ENCODE measurements at regions not wholly inside any gene's neighbourhood (a gene's known extent, or its start where the extent isn't known, plus 50 kb on each side); places are given as distances from the start of the nearest gene placed in this dataset.
"Not testable (repeated sequence)": the region's sequence is repeated elsewhere in the genome, so short reads cannot be mapped to it uniquely, and the experiment has no call there.

DNA sequence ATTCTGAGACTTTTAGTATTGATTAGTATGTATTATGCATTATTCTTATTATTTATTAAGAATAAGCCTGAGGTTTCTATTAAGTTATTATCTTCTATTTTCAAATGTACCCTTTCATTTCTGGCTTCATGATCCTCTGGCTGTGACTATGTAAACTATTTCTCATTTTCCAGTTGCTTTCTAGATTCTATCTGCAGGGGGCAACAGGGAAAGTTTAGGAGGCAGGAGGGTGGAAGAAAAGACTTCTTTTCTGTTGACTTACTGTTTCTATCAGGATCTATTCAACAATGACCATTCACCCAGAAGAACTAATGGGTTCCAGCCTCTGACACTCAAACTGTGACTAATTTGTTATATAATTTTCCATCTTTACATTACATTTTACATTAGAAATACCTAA lies 653.4 kb upstream of the FSHR start:
- ChIA-PET CTCF (no interaction called here), POLR2A (no interaction called here)

- CTCF ChIA-PET: no interaction called here
- POLR2A ChIA-PET: no interaction called here
These were observed 649.8 kb upstream of the FSHR start for GRCh38 chr2:49804111-49804510.

- CTCF ChIA-PET: no interaction called here
- POLR2A ChIA-PET: no interaction called here
These were observed 647.7 kb upstream of the FSHR start for GRCh38 chr2:49801898-49802450.

- ChIA-PET CTCF (no interaction called here), POLR2A (no interaction called here)
These were observed 644.3 kb upstream of the FSHR start for GRCh38 chr2:49798570-49798969.

- ChIA-PET CTCF (no interaction called here), POLR2A (no interaction called here)
These were observed 642.0 kb upstream of the FSHR start for GRCh38 chr2:49796266-49796665.

GRCh38 chr2:49794396-49794795 lies 640.1 kb upstream of the FSHR start:
- ChIA-PET CTCF (no interaction called here), POLR2A (no interaction called here)

DNA sequence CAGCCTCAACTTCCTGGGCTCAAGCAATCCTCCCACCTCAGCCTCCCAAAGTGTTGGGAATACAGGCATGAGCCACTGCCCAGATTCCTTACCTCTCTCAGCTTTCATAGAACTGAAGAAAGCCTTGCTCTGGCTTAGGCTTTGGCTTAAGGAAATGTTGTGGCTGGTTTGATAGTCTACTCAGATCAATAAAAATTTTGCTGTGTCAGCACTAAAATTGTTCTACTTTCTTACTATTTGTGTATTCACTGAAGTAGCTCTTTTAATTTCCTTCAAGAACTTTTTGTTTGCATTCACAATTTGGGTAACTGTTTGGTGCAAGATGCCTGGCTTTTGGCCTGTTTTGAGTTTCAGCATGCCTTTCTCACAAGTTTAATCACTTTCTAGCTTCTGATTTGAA lies 634.0 kb upstream of the FSHR start:
- POLR2A ChIA-PET: no interaction called here
- CTCF ChIA-PET: no interaction called here

- POLR2A ChIA-PET: no interaction called here
- CTCF ChIA-PET: no interaction called here
These were observed 626.6 kb upstream of the FSHR start for GRCh38 chr2:49780949-49781348.

- CTCF ChIA-PET: no interaction called here
- POLR2A ChIA-PET: no interaction called here
These were observed 618.1 kb upstream of the FSHR start for GRCh38 chr2:49772299-49772970.

- POLR2A ChIA-PET: no interaction called here
- CTCF ChIA-PET: no interaction called here
These were observed 616.6 kb upstream of the FSHR start for GRCh38 chr2:49770919-49771318.

DNA sequence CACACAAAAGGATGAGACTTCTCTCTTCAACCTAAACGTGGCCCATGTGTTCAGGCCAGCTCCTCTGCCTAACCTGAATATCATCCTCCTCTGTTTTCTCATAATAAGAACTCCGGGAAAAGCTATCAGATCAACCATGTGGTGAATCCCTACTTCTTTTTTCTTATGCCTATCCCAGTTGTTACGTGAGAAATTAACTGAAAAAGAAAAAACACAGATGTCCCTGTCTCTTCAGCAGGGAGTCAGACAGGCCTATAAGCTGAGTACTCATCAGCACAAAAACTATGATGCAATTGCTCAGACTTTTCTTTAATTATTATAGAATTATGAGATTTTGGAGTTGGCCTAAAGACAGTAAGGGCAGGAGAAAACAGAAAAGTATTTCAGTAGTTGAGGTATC lies 613.0 kb upstream of the FSHR start:
- CTCF ChIA-PET: no interaction called here
- POLR2A ChIA-PET: no interaction called here

DNA sequence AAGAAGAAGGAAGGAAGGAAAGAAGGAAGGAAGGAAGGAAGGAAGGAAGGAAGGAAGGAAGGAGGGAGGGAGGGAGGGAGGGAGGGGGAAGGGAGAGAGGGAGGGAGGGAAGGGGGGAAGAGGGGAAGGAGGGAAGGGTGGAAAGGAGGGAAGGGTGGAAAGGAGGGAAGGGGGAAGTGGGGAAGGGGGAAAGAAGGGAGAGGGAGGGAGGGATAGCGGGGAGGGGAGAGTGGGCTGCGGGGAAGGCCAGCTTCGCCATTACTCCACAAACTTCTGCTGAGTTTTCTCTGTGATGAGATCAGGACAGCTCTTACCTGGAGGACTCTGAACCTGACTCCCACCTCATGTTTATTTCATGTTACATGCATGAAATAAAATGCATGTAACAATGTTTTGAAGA lies 601.5 kb upstream of the FSHR start:
- CTCF ChIA-PET: no interaction called here
- POLR2A ChIA-PET: no interaction called here

- ChIA-PET CTCF (no interaction called here), POLR2A (no interaction called here)
These were observed 600.1 kb upstream of the FSHR start for GRCh38 chr2:49754381-49754780.

- CTCF ChIA-PET: no interaction called here
- POLR2A ChIA-PET: no interaction called here
These were observed 599.1 kb upstream of the FSHR start for GRCh38 chr2:49753344-49753985.

GRCh38 chr2:49737606-49738005 lies 583.3 kb upstream of the FSHR start:
- POLR2A ChIA-PET: no interaction called here
- CTCF ChIA-PET: no interaction called here

GRCh38 chr2:49732924-49733323 lies 578.6 kb upstream of the FSHR start:
- POLR2A ChIA-PET, CTCF ChIA-PET: not testable (repeated sequence)

DNA sequence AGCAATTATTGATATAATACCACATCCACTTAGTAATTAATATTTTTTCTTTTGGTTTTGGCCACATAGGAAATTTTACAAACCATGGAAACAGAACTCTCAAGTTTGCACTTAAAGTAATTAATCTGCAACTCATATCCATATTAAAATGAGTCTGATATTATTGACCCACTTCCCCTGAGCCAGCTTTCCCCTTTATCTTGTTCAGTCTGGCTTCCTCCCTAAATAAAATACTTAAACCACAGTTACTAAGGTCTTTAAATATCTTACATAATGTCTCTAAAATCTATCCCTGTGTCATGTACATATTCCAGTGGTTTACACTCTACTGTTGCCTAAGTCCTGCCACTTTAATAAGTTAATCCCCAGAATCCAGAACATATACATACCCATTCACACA lies 564.9 kb upstream of the FSHR start:
- CTCF ChIA-PET: no interaction called here
- POLR2A ChIA-PET: no interaction called here

DNA sequence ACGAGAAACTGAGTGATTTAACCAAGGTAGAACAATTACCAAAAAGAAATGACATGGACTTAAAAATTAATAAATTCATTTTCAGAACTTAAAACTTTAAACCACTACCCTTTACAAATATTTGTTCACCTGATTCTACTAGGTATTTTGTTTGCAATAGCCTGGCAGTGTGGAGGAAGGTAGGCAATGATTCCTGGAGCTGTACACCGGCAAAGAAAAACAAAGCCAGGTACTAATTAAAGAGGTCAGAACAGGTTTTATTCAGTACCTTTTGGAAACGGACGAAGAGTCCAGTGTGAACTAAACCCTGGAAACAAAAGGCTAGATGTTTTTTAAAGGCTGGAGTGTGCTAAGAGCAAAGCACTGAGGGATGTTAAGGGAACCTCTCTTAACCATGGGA lies 561.3 kb upstream of the FSHR start:
- CTCF ChIA-PET: no interaction called here

DNA sequence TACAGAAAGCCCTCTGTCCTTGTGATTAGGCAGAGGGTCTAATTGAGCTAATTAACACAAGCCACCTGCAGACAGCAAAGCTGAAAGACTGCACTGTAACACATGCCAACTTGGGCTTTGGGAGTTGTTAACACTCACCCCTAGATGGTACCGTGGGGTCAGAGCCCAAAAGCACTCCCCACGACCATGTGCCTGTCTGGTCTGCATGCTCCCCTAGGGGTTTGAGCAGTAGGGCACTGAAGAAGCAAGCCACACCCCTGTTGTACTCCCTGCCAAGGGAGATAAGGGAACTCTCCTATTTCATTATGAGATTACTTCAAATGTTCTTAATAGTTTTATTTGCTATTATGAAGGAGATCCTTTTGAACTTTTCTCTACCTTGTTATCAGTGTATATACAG lies 560.1 kb upstream of the FSHR start:
- ChIA-PET CTCF (no interaction called here), POLR2A (no interaction called here)

More for the DNA sequence above, 561.3 kb upstream of the FSHR start:
- POLR2A ChIA-PET: no interaction called here

DNA sequence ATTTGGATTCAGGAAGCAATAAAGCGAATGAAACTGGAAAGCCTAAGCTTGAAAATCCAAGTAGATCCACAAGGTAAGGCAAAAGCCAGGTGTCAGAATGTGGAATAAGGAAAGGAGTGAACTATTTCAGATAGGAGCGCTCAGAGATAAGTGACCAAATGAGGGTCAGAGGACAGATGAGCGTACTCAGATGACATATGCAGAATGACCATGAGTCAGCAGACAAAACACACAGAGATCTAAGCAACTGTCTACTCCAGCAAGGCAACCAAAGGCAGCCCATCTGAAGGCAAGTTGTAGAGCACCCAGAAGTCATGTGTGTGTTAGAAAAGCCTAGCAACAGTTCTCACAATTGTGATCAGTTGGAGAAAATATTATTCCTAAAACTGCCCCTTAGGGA lies 548.4 kb upstream of the FSHR start:
- ChIA-PET POLR2A (no interaction called here), CTCF (no interaction called here)

- ChIA-PET POLR2A (no interaction called here), CTCF (no interaction called here)
These were observed 539.6 kb upstream of the FSHR start for GRCh38 chr2:49693961-49694360.

DNA sequence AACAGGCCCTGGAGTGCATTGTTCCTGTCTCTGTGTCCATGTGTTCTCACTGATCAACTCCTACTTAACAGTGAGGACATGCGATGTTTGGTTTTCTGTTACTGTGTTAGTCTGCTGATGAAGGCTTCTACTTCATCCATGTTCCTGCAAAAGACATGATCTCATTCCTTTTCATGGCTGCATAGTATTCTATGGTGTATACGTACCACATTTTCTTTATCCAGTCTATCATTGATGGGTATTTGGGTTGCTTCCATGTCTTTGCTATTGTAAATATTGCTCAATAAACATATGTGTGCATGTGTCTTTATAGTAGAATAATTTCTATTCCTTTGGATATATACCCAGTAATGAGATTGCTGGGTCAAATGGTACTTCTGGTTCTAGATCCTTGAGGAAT lies 537.7 kb upstream of the FSHR start:
- CTCF ChIA-PET, POLR2A ChIA-PET: not testable (repeated sequence)

All from activated CD8-positive, alpha-beta memory T cell treated with anti-CD3 and anti-CD28 coated beads for 36 hours (primary cell).